Skeletal muscle tissue (tissue), 3 donors: ENCODE measurements at regions not wholly inside any gene's neighbourhood (a gene's known extent, or its start where the extent isn't known, plus 50 kb on each side); places are given as distances from the start of the nearest gene placed in this dataset.

Experiments used
- H3K27ac ChIP-seq: one replicate; pipeline ENCODE4 v1.7.0; 2013; ENCODE audit warnings: mild to moderate bottlenecking, low read depth, low read length, inconsistent platforms
- H3K27me3 ChIP-seq, 3 donors: one replicate each; pipeline ENCODE4 v1.7.0; 2013; ENCODE audit warnings: low read length in 3 of 3; ENCODE audit not compliant: control insufficient read depth in 3 of 3, insufficient read depth in 3 of 3
- H3K36me3 ChIP-seq, 3 donors: one replicate each; pipeline ENCODE4 v1.7.0; 2013; ENCODE audit warnings: low read length in 3 of 3; ENCODE audit not compliant: control insufficient read depth in 3 of 3, insufficient read depth in 3 of 3
- H3K4me1 ChIP-seq, 3 donors: one replicate each; pipeline ENCODE4 v1.7.0; 2013; ENCODE audit warnings: low read length in 3 of 3, mild to moderate bottlenecking in 3 of 3; ENCODE audit not compliant: control insufficient read depth in 3 of 3, insufficient read depth in 3 of 3
- H3K4me3 ChIP-seq, 3 donors: one replicate each; pipeline ENCODE4 v1.7.0; 2013; ENCODE audit warnings: low read length in 3 of 3
- H3K9ac ChIP-seq, 3 donors: one replicate each; pipeline ENCODE4 v1.7.0; 2013; ENCODE audit warnings: low read length in 3 of 3, mild to moderate bottlenecking in 3 of 3, moderate library complexity in 2 of 3, low read depth in 1 of 3
- H3K9me3 ChIP-seq, 3 donors: one replicate each; pipeline ENCODE4 v1.7.0; 2013; ENCODE audit warnings: low read length in 3 of 3; ENCODE audit not compliant: control insufficient read depth in 3 of 3
- donor health status: Osteomylitis.

GRCh38 chr1:185446131-185446530 is 129.1 kb upstream of the IVNS1ABP start:
- Histone ChIP-seq H3K36me3 (no peaks in the 10 kb centered on the region), H3K9ac (no peak overlapping the region), H3K4me3 (no peak overlapping the region), H3K9me3 (no peaks in the 10 kb centered on the region), H3K27me3 (no peaks in the 10 kb centered on the region), H3K27ac (no peak overlapping the region), H3K4me1 (no peaks in the 10 kb centered on the region)

DNA sequence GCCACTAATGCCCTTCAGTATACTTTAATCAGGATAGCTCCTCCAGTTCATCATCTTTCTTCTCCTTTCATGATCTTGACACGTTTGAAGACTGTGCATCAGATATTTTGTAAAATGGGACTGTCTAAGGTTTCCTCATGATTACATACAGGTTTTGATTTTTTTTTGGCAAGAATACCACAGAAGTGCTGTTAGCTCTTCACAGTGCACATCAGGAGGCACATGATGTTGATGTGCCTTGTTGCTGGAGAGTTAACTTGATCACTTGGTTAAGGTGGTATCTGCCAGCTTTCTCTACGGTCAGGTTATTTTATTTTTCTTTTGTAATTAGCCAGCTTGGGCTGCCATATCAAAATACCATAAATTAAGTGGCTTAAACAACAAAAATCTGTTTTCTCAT is 128.6 kb upstream of the IVNS1ABP start:
- no peaks in the 10 kb centered on the region for H3K36me3 ChIP-seq
- H3K9me3 ChIP-seq, result no peaks in the 10 kb centered on the region
- no peak overlapping the region for H3K27ac ChIP-seq
- no peaks in the 10 kb centered on the region for H3K4me1 ChIP-seq
- H3K9ac ChIP-seq, result no peak overlapping the region
- no peak overlapping the region for H3K4me3 ChIP-seq
- H3K27me3 ChIP-seq, result no peaks in the 10 kb centered on the region

DNA sequence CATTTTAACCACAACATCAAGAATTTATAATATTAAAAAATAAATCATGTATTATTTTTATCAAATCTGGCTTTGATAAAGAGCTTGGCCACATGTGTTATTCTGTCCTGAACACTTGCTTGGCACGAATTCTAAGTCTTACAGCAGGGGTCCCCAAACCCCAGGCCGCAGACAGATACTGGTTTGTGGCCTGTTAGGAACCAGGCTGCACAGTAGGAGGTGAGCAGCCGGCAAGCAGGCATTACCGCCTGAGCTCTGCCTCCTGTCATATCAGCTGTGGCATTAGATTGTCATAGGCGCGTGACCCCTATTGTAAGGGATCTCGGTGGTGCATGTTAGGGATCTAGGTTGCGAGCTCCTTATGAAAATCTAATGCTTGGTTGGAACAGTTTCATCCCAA is 127.6 kb upstream of the IVNS1ABP start:
- H3K4me3 ChIP-seq, result no peak overlapping the region
- H3K27ac ChIP-seq, result no peak overlapping the region

DNA sequence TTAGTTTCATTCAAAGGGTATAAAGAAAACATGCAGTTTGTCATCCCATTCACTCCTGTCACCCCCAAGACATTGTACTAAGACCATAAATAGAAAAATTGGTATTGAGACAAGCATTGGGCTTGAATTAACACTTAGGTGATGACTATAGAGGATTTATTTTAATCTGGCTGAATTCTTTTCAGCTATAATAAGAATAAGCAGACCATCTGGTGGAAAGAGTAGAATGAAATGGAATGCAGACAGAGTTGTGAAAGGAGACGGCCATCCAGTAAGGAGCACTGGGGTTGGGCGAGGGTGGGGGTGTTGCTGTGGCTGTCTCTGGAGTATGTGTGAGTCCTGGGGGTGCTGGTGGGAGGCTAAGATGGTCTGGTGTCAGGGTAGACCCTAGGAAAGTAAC is 125.0 kb upstream of the IVNS1ABP start:
- Histone ChIP-seq H3K9me3 (no peaks in the 10 kb centered on the region), H3K9ac (no peak overlapping the region), H3K27me3 (no peaks in the 10 kb centered on the region), H3K4me1 (no peaks in the 10 kb centered on the region), H3K4me3 (no peak overlapping the region), H3K36me3 (no peaks in the 10 kb centered on the region), H3K27ac (no peak overlapping the region)

More for the DNA sequence above, 127.6 kb upstream of the IVNS1ABP start:
- H3K4me1 ChIP-seq, result no peaks in the 10 kb centered on the region
- H3K9ac ChIP-seq, result no peak overlapping the region
- no peaks in the 10 kb centered on the region for H3K27me3 ChIP-seq
- H3K36me3 ChIP-seq, result no peaks in the 10 kb centered on the region
- H3K9me3 ChIP-seq, result no peaks in the 10 kb centered on the region

- Histone ChIP-seq H3K9me3 (no peaks in the 10 kb centered on the region), H3K9ac (no peak overlapping the region), H3K36me3 (no peaks in the 10 kb centered on the region), H3K27ac (no peak overlapping the region), H3K4me3 (no peak overlapping the region), H3K27me3 (no peaks in the 10 kb centered on the region), H3K4me1 (no peaks in the 10 kb centered on the region)
Observed at GRCh38 chr1:185441605-185442004, 124.6 kb upstream of the IVNS1ABP start.

GRCh38 chr1:185440877-185441276 is 123.8 kb upstream of the IVNS1ABP start:
- Histone ChIP-seq H3K9ac (no peak overlapping the region), H3K27ac (no peak overlapping the region), H3K36me3 (no peaks in the 10 kb centered on the region), H3K4me3 (no peak overlapping the region), H3K9me3 (no peaks in the 10 kb centered on the region), H3K27me3 (no peaks in the 10 kb centered on the region), H3K4me1 (no peaks in the 10 kb centered on the region)

DNA sequence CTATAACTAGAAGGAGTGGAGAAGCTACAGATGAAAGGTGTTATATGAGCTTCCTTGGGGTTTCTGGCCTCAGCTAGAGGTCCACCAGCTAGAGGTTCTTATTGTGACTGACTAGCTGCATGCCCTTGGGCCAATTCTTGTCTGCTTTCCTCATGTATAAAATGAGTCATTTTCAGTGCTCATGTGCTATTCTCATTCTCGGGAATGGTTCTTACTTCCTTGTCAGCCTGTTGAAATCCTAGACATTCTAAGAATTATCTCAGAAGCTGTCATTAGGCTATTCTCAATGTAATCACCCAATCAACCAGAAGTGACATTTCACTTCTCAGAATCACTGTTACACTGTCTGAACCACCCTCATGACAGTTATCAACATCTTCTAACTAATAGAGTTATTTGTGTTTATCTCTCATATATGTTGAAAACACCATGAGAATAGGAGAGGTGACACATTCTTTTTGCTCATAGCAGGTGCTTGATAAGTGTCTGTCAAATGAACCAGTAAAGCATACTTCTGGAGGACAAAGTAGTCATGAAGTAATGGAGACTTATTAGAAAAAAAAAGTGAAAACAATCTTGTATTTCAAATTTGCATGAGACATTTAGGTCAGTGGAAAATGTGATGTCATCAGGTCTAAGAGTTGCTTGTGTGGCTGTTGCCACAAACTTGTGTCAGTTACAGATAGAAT is 122.8 kb upstream of the IVNS1ABP start:
- Histone ChIP-seq H3K27ac (no peak overlapping the region), H3K9me3 (no peaks in the 10 kb centered on the region), H3K9ac (no peak overlapping the region), H3K36me3 (no peaks in the 10 kb centered on the region), H3K4me1 (no peaks in the 10 kb centered on the region), H3K4me3 (no peak overlapping the region), H3K27me3 (no peaks in the 10 kb centered on the region)

GRCh38 chr1:185438936-185439335 is 121.9 kb upstream of the IVNS1ABP start:
- no peak overlapping the region for H3K4me3 ChIP-seq
- no peaks in the 10 kb centered on the region for H3K36me3 ChIP-seq
- H3K27ac ChIP-seq, result no peak overlapping the region
- H3K27me3 ChIP-seq, result no peaks in the 10 kb centered on the region
- no peaks in the 10 kb centered on the region for H3K4me1 ChIP-seq
- H3K9me3 ChIP-seq, result no peaks in the 10 kb centered on the region
- no peak overlapping the region for H3K9ac ChIP-seq

- H3K4me1 ChIP-seq, result no peaks in the 10 kb centered on the region
- H3K36me3 ChIP-seq, result no peaks in the 10 kb centered on the region
- H3K9ac ChIP-seq, result no peak overlapping the region
- no peak overlapping the region for H3K27ac ChIP-seq
- H3K9me3 ChIP-seq, result no peaks in the 10 kb centered on the region
- H3K4me3 ChIP-seq, result no peak overlapping the region
- H3K27me3 ChIP-seq, result no peaks in the 10 kb centered on the region
Observed at GRCh38 chr1:185435696-185436379, 118.8 kb upstream of the IVNS1ABP start.

DNA sequence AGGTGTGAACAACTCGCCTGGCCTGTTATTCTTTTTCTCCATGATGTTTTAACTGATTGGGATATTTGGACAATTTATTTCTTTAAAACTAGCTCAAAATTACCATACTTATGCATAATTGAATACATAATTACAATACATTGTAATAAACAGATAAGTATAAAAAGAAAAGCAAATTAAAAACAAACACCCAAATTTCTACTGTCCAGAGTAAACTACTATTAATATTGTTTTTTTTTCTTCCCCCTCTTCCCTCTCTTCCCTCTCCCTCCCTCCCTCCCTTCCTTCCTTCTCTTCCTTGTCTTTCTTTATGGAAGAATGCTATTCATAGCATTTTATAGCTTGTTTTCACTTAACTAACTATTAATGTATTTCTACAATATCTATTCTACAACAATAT is 117.7 kb upstream of the IVNS1ABP start:
- Histone ChIP-seq H3K4me3 (no peak overlapping the region), H3K27me3 (no peaks in the 10 kb centered on the region), H3K9me3 (no peaks in the 10 kb centered on the region), H3K4me1 (no peaks in the 10 kb centered on the region), H3K36me3 (no peaks in the 10 kb centered on the region), H3K27ac (no peak overlapping the region), H3K9ac (no peak overlapping the region)
